ENCODE measurements at regions not wholly inside any gene's neighbourhood (a gene's known extent, or its start where the extent isn't known, plus 50 kb on each side); places are given as distances from the start of the nearest gene placed in this dataset.

- Histone ChIP-seq H3K4me1 (ENCODE audit: control insufficient read depth in 1 of 2, insufficient read depth in 2 of 2, low read length in 2 of 2) (no peaks in the 10 kb centered on the region), H4K20me1 (ENCODE audit: insufficient read depth) (no peaks in the 10 kb centered on the region), H3K9me2 (ENCODE audit: insufficient read depth) (no peaks in the 10 kb centered on the region), H3K27me3 (ENCODE audit: insufficient read depth, low read length) (no peaks in the 10 kb centered on the region), H3K79me2 (ENCODE audit: insufficient read depth, low read length) (no peaks in the 10 kb centered on the region), H3K9ac (ENCODE audit: low read length) (no peak overlapping the region), H3K27ac (ENCODE audit: low read depth, low read length) (no peak overlapping the region), H3K4me2 (ENCODE audit: low read length) (no peak overlapping the region), H2AFZ (ENCODE audit: low read depth, low read length, poor library complexity, severe bottlenecking) (no peak overlapping the region), H3K9me3 (ENCODE audit: control insufficient read depth in 1 of 2, insufficient read depth in 1 of 2, low read depth in 1 of 2, low read length in 2 of 2) (no peaks in the 10 kb centered on the region; a peak in 1 of 4 replicates), H3K36me3 (ENCODE audit: control insufficient read depth in 1 of 2, insufficient read depth in 2 of 2, low read length in 2 of 2) (no peaks in the 10 kb centered on the region), H3K4me3 (replicated peaks in 1 of 2; ENCODE audit: low read depth in 1 of 2, low read length in 2 of 2) (no peak overlapping the region)
- ChIA-PET RAD21 (ENCODE audit: low non-redundant PET in 1 of 2, low total read pairs in 2 of 2, uncharacterized antibody in 2 of 2, unreplicated experiment in 2 of 2) (no interaction called here), CTCF (no interaction called here), POLR2A (no interaction called here)
- no peak for DNase-seq (ENCODE audit: low read depth, low spot score)
- TF ChIP-seq ELF1 (IDR thresholded peaks at IDR 0.05; ENCODE audit: borderline replicate concordance, low read depth): no peak
- TF ChIP-seq CBX3 (IDR thresholded peaks at IDR 0.05; ENCODE audit: low read depth): no peak
- no peak for TF ChIP-seq RAD21 (IDR thresholded peaks at IDR 0.05; ENCODE audit: low read depth)
- TF ChIP-seq TCF7L2 (IDR thresholded peaks at IDR 0.05; ENCODE audit: borderline replicate concordance, extremely low read depth, insufficient read depth, insufficient read length): no peak
- no peak for TF ChIP-seq ZFX (IDR thresholded peaks at IDR 0.05)
- no peak for TF ChIP-seq EGR1 (IDR thresholded peaks at IDR 0.05; ENCODE audit: low read depth)
- no peak for TF ChIP-seq POLR2A (IDR thresholded peaks at IDR 0.05; ENCODE audit: borderline replicate concordance, extremely low read depth, insufficient read depth, insufficient read length)
- no peak for TF ChIP-seq CTCF (IDR thresholded peaks at IDR 0.05 in 2 of 3, conservative IDR thresholded peaks at IDR 0.05 in 1 of 3; ENCODE audit: borderline replicate concordance in 1 of 3, insufficient read depth in 1 of 3, low read depth in 2 of 3, low read length in 2 of 3)
- no peak for TF ChIP-seq ATF3 (IDR thresholded peaks at IDR 0.05)
- TF ChIP-seq ZBTB33 (IDR thresholded peaks at IDR 0.05; ENCODE audit: extremely low read depth, insufficient replicate concordance, low read length): no peak
- TF ChIP-seq REST (IDR thresholded peaks at IDR 0.05; ENCODE audit: low read depth): no peak
- no peak for TF ChIP-seq EZH2phosphoT487 (IDR thresholded peaks at IDR 0.05; ENCODE audit: borderline replicate concordance)
- no peak for ATAC-seq
- intact Hi-C loops (cut with micrococcal nuclease): no loop called here
- BruUV-seq (replicated peaks): no TSS peak
These were observed 197.4 kb upstream of the RORA start for GRCh38 chr15:61426466-61426865.
